Muscle layer of colon (tissue), 2 donors: ENCODE measurements at regions not wholly inside any gene's neighbourhood (a gene's known extent, or its start where the extent isn't known, plus 50 kb on each side); places are given as distances from the start of the nearest gene placed in this dataset.
"Not testable (repeated sequence)": the region's sequence is repeated elsewhere in the genome, so short reads cannot be mapped to it uniquely, and the experiment has no call there.

Experiments used
- H3K27ac ChIP-seq: one replicate; pipeline ENCODE4 v1.7.0; 2013; ENCODE audit warnings: low read depth, mild to moderate bottlenecking, low read length, moderate library complexity
- H3K27me3 ChIP-seq, 2 donors: one replicate each; pipeline ENCODE4 v1.7.0; 2013; ENCODE audit warnings: low read length in 2 of 2, mild to moderate bottlenecking in 2 of 2; ENCODE audit not compliant: insufficient read depth in 2 of 2, control insufficient read depth in 1 of 2
- H3K36me3 ChIP-seq: one replicate; pipeline ENCODE4 v1.7.0; 2013; ENCODE audit warnings: mild to moderate bottlenecking, low read length; ENCODE audit not compliant: insufficient read depth
- H3K4me1 ChIP-seq: one replicate; pipeline ENCODE4 v1.7.0; 2013; ENCODE audit warnings: mild to moderate bottlenecking, low read length; ENCODE audit not compliant: insufficient read depth
- H3K4me3 ChIP-seq, 2 donors: one replicate each; pipeline ENCODE4 v1.7.0; 2013; ENCODE audit warnings: low read length in 2 of 2, low read depth in 1 of 2, mild to moderate bottlenecking in 1 of 2, moderate library complexity in 1 of 2
- H3K9ac ChIP-seq: one replicate; pipeline ENCODE4 v1.7.0; 2013; ENCODE audit warnings: low read length
- H3K9me3 ChIP-seq: one replicate; pipeline ENCODE4 v1.7.0; 2013; ENCODE audit warnings: mild to moderate bottlenecking, low read length
- donor health status: abdominal sarcoma.
- donor health status: Adenocarcinoma of cecum.

DNA sequence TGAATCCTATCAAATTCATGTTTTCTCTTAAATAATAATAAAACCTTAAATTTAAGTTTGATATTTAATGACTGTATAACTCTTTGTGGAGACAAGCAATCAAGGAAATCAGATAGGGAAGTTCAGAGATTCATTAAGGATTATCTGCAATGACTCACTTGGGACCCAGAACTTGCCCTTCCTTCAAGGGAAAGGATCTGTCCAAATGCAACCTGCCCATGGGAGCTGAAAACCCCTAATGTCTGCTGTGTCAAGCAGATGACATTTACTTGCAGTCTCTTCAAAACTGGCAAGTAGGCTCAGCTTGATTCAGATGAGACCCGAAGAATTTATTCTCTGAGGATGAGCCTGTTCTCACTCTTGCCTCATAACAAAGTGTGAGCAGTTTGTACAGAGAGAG is 1577.6 kb downstream of the EFNA5 start:
- Histone ChIP-seq H3K27ac (no peak overlapping the region), H3K9ac (no peak overlapping the region)

DNA sequence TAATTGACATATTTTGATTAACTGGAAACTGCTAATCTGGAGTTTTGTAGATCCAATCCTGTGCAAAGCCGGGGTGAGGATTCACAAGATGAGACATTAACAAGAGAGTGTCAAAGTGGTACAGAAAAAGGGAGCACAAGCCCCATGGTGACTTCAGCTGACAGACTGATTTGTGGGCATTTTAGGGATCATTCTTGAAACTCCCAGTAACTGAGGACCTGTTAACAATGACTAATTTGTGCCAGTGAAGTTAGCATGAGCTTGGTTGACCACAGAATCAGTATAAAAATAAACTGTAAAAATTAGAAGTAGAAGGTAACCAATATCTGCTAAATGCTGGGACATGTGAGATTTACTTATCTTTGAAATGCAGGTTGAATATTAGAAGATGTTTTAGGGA is 1578.3 kb downstream of the EFNA5 start:
- Histone ChIP-seq H3K4me1 (peaks cover 4% of the 10 kb centered on the region), H3K36me3 (no peaks in the 10 kb centered on the region), H3K27me3 (no peaks in the 10 kb centered on the region), H3K27ac (no peak overlapping the region), H3K4me3 (no peak overlapping the region), H3K9ac (no peak overlapping the region), H3K9me3 (no peaks in the 10 kb centered on the region)

More for the DNA sequence above, 1577.6 kb downstream of the EFNA5 start:
- no peak overlapping the region for H3K4me3 ChIP-seq
- H3K4me1 ChIP-seq = peaks cover 4% of the 10 kb centered on the region
- H3K36me3 ChIP-seq = no peaks in the 10 kb centered on the region
- H3K27me3 ChIP-seq = no peaks in the 10 kb centered on the region
- H3K9me3 ChIP-seq = no peaks in the 10 kb centered on the region

DNA sequence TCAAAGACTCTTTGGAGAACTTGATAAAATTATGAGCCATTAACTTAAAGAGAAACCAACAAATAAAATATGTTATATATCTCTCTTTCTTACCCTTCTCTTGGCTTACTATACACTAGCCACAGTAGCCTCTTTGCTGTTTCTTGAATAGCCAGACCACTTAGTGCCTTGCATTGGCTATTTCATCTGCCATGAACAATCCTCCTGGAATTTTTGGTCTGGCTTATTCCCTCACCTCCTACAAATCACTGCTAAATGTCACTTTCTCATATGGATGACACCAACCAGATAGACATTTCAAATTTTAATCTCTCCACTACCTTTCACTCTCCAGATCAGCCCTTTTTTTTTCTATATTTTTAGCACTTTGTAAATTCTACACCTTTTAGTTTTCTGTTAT is 1581.7 kb downstream of the EFNA5 start:
- Histone ChIP-seq H3K9ac (no peak overlapping the region), H3K36me3 (no peaks in the 10 kb centered on the region), H3K27me3 (no peaks in the 10 kb centered on the region), H3K4me3 (no peak overlapping the region), H3K4me1 (peaks cover 4% of the 10 kb centered on the region), H3K9me3 (no peaks in the 10 kb centered on the region), H3K27ac (no peak overlapping the region)

DNA sequence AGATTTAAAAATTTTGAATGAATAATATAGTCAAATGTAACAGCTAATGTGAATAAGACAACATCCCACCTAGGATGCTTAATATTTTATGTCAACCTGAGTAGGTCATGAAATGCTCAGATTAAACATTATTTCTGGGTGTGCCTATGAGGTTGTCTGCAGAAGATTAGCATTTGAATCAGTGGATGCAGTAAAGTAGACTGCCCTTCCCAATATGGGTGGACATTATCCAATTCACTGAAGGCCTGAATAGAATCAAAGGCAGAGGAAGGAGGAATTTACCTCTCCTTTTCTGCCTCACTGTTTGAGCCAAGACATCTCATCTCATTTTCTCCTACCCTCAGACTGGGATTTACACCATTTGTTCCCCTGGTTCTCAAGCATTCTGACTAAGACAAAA is 1582.3 kb downstream of the EFNA5 start:
- Histone ChIP-seq H3K27me3 (no peaks in the 10 kb centered on the region), H3K9me3 (no peaks in the 10 kb centered on the region), H3K27ac (no peak overlapping the region), H3K4me1 (peaks cover 3% of the 10 kb centered on the region), H3K9ac (no peak overlapping the region), H3K36me3 (no peaks in the 10 kb centered on the region), H3K4me3 (no peak overlapping the region)

DNA sequence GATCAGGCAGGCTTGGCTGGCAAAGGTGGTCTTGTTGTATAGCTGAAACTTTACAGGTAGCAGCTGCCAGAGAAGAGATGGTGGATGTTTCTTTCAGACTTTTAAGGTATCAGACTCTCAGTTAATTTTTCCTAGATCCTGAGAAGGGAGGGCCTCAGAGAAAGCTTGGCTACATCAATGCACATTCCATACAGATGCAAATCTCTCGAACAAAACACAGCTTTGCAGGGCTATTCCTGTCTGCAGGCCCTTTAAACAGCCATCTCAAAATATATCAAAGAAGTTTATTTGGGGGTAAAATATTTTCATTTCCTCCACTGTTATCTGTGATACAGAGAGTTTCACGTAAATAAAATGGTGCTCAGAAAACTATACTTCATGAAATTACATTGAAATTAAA is 1584.4 kb downstream of the EFNA5 start:
- H3K9ac ChIP-seq = no peak overlapping the region
- H3K27ac ChIP-seq = no peak overlapping the region
- no peaks in the 10 kb centered on the region for H3K9me3 ChIP-seq
- H3K4me1 ChIP-seq = no peaks in the 10 kb centered on the region
- H3K4me3 ChIP-seq = no peak overlapping the region
- no peaks in the 10 kb centered on the region for H3K36me3 ChIP-seq
- H3K27me3 ChIP-seq = no peaks in the 10 kb centered on the region

DNA sequence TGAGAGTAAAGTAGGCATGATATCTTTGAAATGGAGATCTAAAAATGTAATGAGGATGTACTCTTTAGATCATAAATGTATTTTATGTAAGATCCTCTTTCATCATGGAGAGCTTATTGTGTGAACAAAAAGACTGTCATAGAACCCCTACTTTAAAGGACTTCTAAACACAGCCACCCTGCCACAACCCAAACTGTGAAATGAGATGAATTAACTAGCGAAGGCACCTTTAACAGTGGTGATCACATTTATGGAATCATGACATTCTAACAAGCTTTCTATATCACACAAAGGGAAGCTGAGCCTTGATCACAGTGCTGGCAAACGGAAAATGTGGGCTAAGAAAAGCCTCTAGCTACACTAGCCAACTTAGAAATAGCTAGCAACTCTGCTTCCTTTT is 1585.2 kb downstream of the EFNA5 start:
- no peaks in the 10 kb centered on the region for H3K36me3 ChIP-seq
- H3K27me3 ChIP-seq = no peaks in the 10 kb centered on the region
- no peaks in the 10 kb centered on the region for H3K9me3 ChIP-seq
- H3K27ac ChIP-seq = no peak overlapping the region
- no peak overlapping the region for H3K9ac ChIP-seq
- H3K4me1 ChIP-seq = no peaks in the 10 kb centered on the region
- H3K4me3 ChIP-seq = no peak overlapping the region

DNA sequence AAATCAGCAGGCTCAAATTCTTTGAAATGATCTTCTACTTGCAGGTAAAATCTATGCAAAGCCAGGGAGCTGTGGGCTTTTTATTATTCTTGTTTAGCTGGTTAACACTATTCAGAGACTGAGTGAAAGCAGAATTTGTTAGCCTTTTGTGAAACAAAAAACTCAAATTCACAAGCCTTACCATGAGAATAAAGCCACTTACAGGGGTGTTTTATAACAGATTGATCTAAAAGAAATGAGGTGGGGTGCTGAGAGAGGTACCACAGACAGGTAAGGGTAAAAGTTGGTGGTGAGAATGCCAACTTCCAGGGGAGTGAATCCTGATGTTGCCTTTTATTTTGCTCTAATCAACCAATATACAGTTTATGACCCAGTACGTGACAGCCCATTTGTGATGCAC is 1585.6 kb downstream of the EFNA5 start:
- no peak overlapping the region for H3K27ac ChIP-seq
- no peaks in the 10 kb centered on the region for H3K36me3 ChIP-seq
- no peak overlapping the region for H3K9ac ChIP-seq
- H3K4me1 ChIP-seq = no peaks in the 10 kb centered on the region
- no peaks in the 10 kb centered on the region for H3K27me3 ChIP-seq
- H3K4me3 ChIP-seq = no peak overlapping the region
- H3K9me3 ChIP-seq = no peaks in the 10 kb centered on the region

DNA sequence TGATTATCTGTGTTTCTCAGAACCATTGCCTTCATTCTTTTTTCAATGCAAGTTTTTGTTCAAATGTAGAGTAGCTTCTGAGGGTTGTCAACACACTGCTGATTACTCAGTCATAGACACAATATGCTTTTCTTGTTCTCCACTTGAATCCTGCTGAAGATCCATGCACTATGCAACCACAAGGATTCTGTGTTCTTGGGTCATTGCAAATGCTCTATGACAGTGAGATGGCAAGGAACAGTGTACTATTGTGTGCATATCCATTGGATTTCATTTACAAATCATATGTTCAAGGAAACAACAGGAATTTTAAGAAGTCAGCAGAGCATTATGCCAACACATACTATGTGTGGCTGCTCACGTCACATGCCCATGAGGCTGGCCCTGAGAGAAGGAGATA is 1590.2 kb downstream of the EFNA5 start:
- H3K4me1 ChIP-seq = no peaks in the 10 kb centered on the region
- no peak overlapping the region for H3K4me3 ChIP-seq
- H3K36me3 ChIP-seq = no peaks in the 10 kb centered on the region
- H3K9me3 ChIP-seq = no peaks in the 10 kb centered on the region
- no peak overlapping the region for H3K27ac ChIP-seq
- no peaks in the 10 kb centered on the region for H3K27me3 ChIP-seq
- H3K9ac ChIP-seq = no peak overlapping the region

DNA sequence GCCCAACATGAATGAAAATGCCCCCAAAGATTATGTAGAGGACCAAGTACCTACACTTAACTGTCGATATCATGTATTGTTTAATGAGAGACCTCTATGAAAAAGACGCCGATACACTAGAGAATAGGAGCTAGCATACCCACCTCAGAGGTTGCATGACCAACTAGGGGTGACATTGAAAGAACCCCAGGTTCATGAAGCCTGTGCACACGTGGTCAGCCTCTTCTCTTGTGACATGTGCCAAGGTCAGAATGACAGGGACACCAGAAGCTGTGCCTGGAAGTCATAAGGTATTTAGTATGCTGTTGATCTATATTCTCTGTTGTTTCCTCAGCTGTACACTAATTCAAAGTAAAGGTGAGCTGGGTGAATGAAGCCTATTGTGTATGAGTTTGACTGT is 1594.1 kb downstream of the EFNA5 start:
- Histone ChIP-seq H3K9me3 (no peaks in the 10 kb centered on the region), H3K9ac (no peak overlapping the region), H3K4me3 (no peak overlapping the region), H3K27me3 (no peaks in the 10 kb centered on the region), H3K4me1 (no peaks in the 10 kb centered on the region), H3K36me3 (no peaks in the 10 kb centered on the region), H3K27ac (no peak overlapping the region)

DNA sequence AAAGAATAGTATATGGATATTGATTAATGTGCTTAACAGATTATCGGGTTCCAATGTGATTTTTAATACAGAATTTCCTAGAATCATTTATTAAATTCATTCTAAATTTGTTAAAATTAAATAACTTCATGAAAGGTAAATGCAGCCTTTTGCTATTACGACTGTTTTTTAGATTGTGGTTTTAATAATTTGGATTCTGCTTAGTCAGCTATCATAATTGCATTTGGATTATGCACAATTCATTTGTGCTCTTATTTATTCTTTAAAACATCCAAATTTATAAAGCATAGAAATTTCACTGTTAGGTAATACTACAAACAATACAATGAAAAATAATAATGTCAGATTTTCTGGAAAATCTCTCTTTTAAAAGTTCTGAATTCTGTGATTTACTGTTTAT is 1598.5 kb downstream of the EFNA5 start:
- Histone ChIP-seq H3K36me3 (no peaks in the 10 kb centered on the region), H3K4me3 (no peak overlapping the region), H3K27ac (no peak overlapping the region), H3K9me3 (peaks cover 4% of the 10 kb centered on the region), H3K4me1 (no peaks in the 10 kb centered on the region), H3K27me3 (no peaks in the 10 kb centered on the region), H3K9ac (no peak overlapping the region)

DNA sequence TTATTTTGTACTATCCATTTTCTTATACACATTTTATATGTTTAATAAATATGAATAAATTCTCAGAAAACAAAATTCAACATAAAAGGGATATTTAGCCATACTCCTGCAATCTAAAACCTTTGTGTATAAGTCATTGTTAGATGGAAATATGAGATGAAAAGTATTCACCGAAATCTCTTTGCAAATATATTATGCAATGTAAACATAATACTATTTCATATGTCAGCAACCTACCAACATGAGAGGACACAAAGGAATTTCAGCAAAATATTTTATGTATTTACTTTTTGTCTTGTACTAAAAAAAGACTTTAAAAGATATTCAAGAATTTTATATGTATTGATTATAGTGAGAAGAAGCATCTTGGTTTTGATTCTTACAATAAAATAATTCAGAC is 1623.4 kb downstream of the EFNA5 start:
- H3K27ac ChIP-seq = no peak overlapping the region
- H3K4me3 ChIP-seq = no peak overlapping the region
- no peaks in the 10 kb centered on the region for H3K9me3 ChIP-seq
- no peaks in the 10 kb centered on the region for H3K27me3 ChIP-seq
- no peaks in the 10 kb centered on the region for H3K4me1 ChIP-seq
- no peaks in the 10 kb centered on the region for H3K36me3 ChIP-seq
- no peak overlapping the region for H3K9ac ChIP-seq

DNA sequence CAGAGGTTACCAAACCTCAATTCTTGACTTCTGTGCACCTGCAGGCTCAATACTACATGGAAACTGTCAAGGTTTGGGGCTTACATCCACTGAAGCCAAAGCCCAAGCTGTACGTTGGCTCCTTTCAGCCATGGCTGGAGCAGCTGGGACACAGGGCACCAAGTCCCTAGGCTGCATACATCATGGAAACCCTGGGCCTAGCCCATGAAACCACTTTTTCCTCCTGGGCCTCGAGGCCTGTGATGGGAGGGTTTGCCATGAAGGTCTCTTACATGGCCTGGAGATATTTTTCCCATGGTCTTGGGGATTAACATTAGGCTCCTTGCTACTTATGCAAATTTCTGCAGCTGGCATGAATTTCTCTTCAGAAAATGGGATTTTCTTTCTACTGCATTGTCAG is 1638.7 kb downstream of the EFNA5 start:
- H3K9ac ChIP-seq, H3K9me3 ChIP-seq, H3K27me3 ChIP-seq, H3K27ac ChIP-seq, H3K4me1 ChIP-seq, H3K36me3 ChIP-seq, H3K4me3 ChIP-seq: not testable (repeated sequence)
